GM21447 (cell line): ENCODE measurements at regions not wholly inside any gene's neighbourhood (a gene's known extent, or its start where the extent isn't known, plus 50 kb on each side); places are given as distances from the start of the nearest gene placed in this dataset.
"Not testable (repeated sequence)": the region's sequence is repeated elsewhere in the genome, so short reads cannot be mapped to it uniquely, and the experiment has no call there.

Source experiments
- ATAC-seq: cut with Tn5 transposase; IDR thresholded peaks from one replicate; pipeline ENCODE4 v1.9.1; 2021; ENCODE audit not compliant: unreplicated experiment

- no peak for ATAC-seq
Observed at GRCh38 chr2:8332646-8333045, 349.2 kb upstream of the ID2 start.

- no peak for ATAC-seq
Observed at GRCh38 chr2:8333177-8333831, 348.6 kb upstream of the ID2 start.

- not testable (repeated sequence) for ATAC-seq
Observed at GRCh38 chr2:8333832-8334187, 348.0 kb upstream of the ID2 start.

GRCh38 chr2:8334866-8335325, 347.0 kb upstream of the ID2 start:
- no peak for ATAC-seq

- ATAC-seq = no peak
Observed at GRCh38 chr2:8335801-8336200, 346.1 kb upstream of the ID2 start.

- ATAC-seq = no peak
Observed at GRCh38 chr2:8337321-8337720, 344.5 kb upstream of the ID2 start.

- ATAC-seq = no peak
Observed at GRCh38 chr2:8342407-8342806, 339.4 kb upstream of the ID2 start.

GRCh38 chr2:8343031-8343430, 338.8 kb upstream of the ID2 start:
- no peak for ATAC-seq

GRCh38 chr2:8344144-8345097, 337.4 kb upstream of the ID2 start:
- ATAC-seq = no peak

GRCh38 chr2:8345200-8345599, 336.7 kb upstream of the ID2 start:
- ATAC-seq = no peak

- no peak for ATAC-seq
Observed at GRCh38 chr2:8346208-8346607, 335.6 kb upstream of the ID2 start.

- no peak for ATAC-seq
Observed at GRCh38 chr2:8346706-8347430, 335.0 kb upstream of the ID2 start.

GRCh38 chr2:8348911-8349310, 332.9 kb upstream of the ID2 start:
- ATAC-seq = not testable (repeated sequence)

- ATAC-seq = no peak
Observed at GRCh38 chr2:8352296-8352695, 329.6 kb upstream of the ID2 start.

- no peak for ATAC-seq
Observed at GRCh38 chr2:8352989-8353388, 328.9 kb upstream of the ID2 start.

GRCh38 chr2:8355102-8355859, 326.6 kb upstream of the ID2 start:
- no peak for ATAC-seq

- no peak for ATAC-seq
Observed at GRCh38 chr2:8357738-8358518, 323.9 kb upstream of the ID2 start.

- no peak for ATAC-seq
Observed at GRCh38 chr2:8361930-8362329, 319.9 kb upstream of the ID2 start.

- no peak for ATAC-seq
Observed at GRCh38 chr2:8363161-8363560, 318.7 kb upstream of the ID2 start.

- ATAC-seq = no peak
Observed at GRCh38 chr2:8364668-8365067, 317.2 kb upstream of the ID2 start.
